Subcutaneous abdominal adipose tissue (tissue), 5 donors: ENCODE measurements at regions not wholly inside any gene's neighbourhood (a gene's known extent, or its start where the extent isn't known, plus 50 kb on each side); places are given as distances from the start of the nearest gene placed in this dataset.

Experiments
- H3K27ac ChIP-seq: one replicate; pipeline ENCODE4 v1.7.0; 2013; ENCODE audit warnings: low read depth, mild to moderate bottlenecking, inconsistent platforms, low read length, moderate library complexity
- H3K27me3 ChIP-seq, 5 donors: one replicate each; pipeline ENCODE4 v1.7.0; 2013; ENCODE audit warnings: low read length in 5 of 5, inconsistent platforms in 1 of 5; ENCODE audit not compliant: control insufficient read depth in 5 of 5, insufficient read depth in 4 of 5
- H3K36me3 ChIP-seq, 5 donors: one replicate each; pipeline ENCODE4 v1.7.0; 2013; ENCODE audit warnings: low read length in 5 of 5; ENCODE audit not compliant: control insufficient read depth in 5 of 5, insufficient read depth in 5 of 5
- H3K4me1 ChIP-seq, 5 donors: one replicate each; pipeline ENCODE4 v1.7.0; 2013; ENCODE audit warnings: low read length in 5 of 5, mild to moderate bottlenecking in 3 of 5, moderate library complexity in 1 of 5; ENCODE audit not compliant: control insufficient read depth in 5 of 5, insufficient read depth in 5 of 5
- H3K4me3 ChIP-seq, 5 donors: one replicate each; pipeline ENCODE4 v1.7.0; 2013; ENCODE audit warnings: low read length in 5 of 5, low read depth in 1 of 5
- H3K9ac ChIP-seq, 5 donors: one replicate each; pipeline ENCODE4 v1.7.0; 2013; ENCODE audit warnings: low read length in 5 of 5, mild to moderate bottlenecking in 4 of 5, moderate library complexity in 3 of 5
- H3K9me3 ChIP-seq, 5 donors: one replicate each; pipeline ENCODE4 v1.7.0; 2013; ENCODE audit warnings: low read length in 5 of 5; ENCODE audit not compliant: control insufficient read depth in 5 of 5
- donor health status: healthy.
- donor health status: healthy.
- donor health status: healthy.
- donor health status: healthy.
- donor health status: healthy.

DNA sequence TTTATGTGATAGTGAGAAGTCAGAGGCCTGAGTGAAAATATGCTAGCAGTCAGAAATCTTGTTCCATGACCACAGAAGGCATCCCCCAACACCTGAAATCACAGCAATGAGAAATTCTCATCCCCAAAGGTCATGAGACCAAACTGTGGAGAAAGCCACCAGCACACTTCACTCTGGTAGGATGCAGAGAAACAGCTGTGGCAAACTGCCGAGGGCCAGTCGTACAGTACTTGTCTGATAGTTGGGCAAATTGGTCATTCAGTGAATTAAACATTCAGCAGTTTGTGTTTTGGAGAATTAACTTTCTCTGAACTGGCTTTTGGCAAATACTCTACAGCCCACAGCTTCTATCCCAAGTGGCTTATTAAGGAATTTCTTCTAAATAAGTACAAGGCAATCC is 117.2 kb downstream of the TSN start:
- no peak overlapping the region for H3K9ac ChIP-seq
- no peaks in the 10 kb centered on the region for H3K36me3 ChIP-seq
- H3K27me3 ChIP-seq = peaks cover 0 to 3% (median 0%) of the 10 kb centered on the region in 5 donors
- H3K4me3 ChIP-seq = no peak overlapping the region
- no peaks in the 10 kb centered on the region for H3K4me1 ChIP-seq
- no peaks in the 10 kb centered on the region for H3K9me3 ChIP-seq
- H3K27ac ChIP-seq = no peak overlapping the region

DNA sequence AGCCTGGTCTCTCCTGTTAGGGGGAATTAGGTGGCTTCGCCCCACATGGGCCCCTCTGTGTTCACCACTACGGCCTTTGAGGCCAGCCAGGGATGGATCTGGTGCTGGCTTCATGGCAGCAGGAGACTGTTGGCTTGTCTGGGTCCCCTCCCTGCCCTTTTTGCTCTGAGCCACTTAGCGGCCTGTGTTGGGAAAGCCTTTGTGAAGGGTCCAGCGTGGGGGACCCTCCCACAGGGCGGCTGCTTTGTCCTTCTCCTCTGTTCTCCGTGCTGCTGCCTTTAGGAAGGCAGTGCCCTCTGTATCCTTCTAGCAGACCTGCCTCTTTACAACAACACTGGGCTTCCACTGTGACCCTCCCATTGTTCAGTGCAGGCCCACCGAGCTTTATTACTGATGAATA is 118.4 kb downstream of the TSN start:
- Histone ChIP-seq H3K4me1 (no peaks in the 10 kb centered on the region), H3K9ac (no peak overlapping the region), H3K4me3 (no peak overlapping the region), H3K36me3 (no peaks in the 10 kb centered on the region), H3K27ac (no peak overlapping the region), H3K9me3 (no peaks in the 10 kb centered on the region), H3K27me3 (peaks cover 0 to 3% (median 0%) of the 10 kb centered on the region in 5 donors)

GRCh38 chr2:121875585-121876185 is 120.2 kb downstream of the TSN start:
- Histone ChIP-seq H3K9ac (no peak overlapping the region), H3K36me3 (no peaks in the 10 kb centered on the region), H3K27me3 (peaks cover 0 to 3% (median 0%) of the 10 kb centered on the region in 5 donors), H3K27ac (no peak overlapping the region), H3K9me3 (peaks cover 0 to 5% (median 0%) of the 10 kb centered on the region in 5 donors), H3K4me1 (no peaks in the 10 kb centered on the region), H3K4me3 (no peak overlapping the region)

GRCh38 chr2:121877366-121877765 is 121.9 kb downstream of the TSN start:
- no peak overlapping the region for H3K9ac ChIP-seq
- H3K27ac ChIP-seq = no peak overlapping the region
- no peaks in the 10 kb centered on the region for H3K4me1 ChIP-seq
- peaks cover 0 to 5% (median 0%) of the 10 kb centered on the region in 5 donors for H3K9me3 ChIP-seq
- no peaks in the 10 kb centered on the region for H3K36me3 ChIP-seq
- H3K27me3 ChIP-seq = peaks cover 0 to 3% (median 0%) of the 10 kb centered on the region in 5 donors
- no peak overlapping the region for H3K4me3 ChIP-seq

DNA sequence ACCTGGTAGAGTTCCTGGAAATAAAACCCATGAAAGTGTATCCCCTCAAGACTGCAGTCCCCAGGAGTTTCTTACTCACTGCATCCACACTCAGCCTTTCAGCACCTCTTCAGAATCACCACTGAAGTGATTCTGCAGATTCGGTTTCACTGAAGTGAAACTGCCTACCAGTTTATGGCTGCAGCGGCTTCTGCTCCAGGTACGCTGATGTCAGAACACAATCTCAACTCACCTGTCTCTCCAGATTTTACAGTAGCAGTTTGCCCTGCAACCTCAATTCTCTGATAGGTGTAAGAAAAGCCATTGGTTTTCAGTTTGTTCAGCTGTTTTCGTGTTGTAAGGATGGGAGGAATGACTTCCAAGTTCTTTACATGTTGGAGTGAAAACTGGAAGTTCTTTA is 124.8 kb downstream of the TSN start:
- Histone ChIP-seq H3K9ac (no peak overlapping the region), H3K4me3 (no peak overlapping the region), H3K36me3 (no peaks in the 10 kb centered on the region), H3K27me3 (peaks cover 0 to 6% (median 0%) of the 10 kb centered on the region in 5 donors), H3K4me1 (no peaks in the 10 kb centered on the region), H3K9me3 (peaks cover 0 to 5% (median 0%) of the 10 kb centered on the region in 5 donors), H3K27ac (no peak overlapping the region)

- no peak overlapping the region for H3K4me3 ChIP-seq
Measured at GRCh38 chr2:121881038-121881437, 125.6 kb downstream of the TSN start.

GRCh38 chr2:121881950-121882349 is 126.5 kb downstream of the TSN start:
- Histone ChIP-seq H3K4me3 (no peak overlapping the region), H3K36me3 (no peaks in the 10 kb centered on the region), H3K27ac (no peak overlapping the region), H3K4me1 (no peaks in the 10 kb centered on the region), H3K9me3 (peaks cover 0 to 5% (median 0%) of the 10 kb centered on the region in 5 donors), H3K27me3 (peaks cover 0 to 6% (median 0%) of the 10 kb centered on the region in 5 donors), H3K9ac (no peak overlapping the region)

More at GRCh38 chr2:121881038-121881437, 125.6 kb downstream of the TSN start:
- Histone ChIP-seq H3K9ac (no peak overlapping the region), H3K36me3 (no peaks in the 10 kb centered on the region), H3K9me3 (peaks cover 0 to 5% (median 0%) of the 10 kb centered on the region in 5 donors), H3K27ac (no peak overlapping the region), H3K4me1 (no peaks in the 10 kb centered on the region), H3K27me3 (peaks cover 0 to 6% (median 0%) of the 10 kb centered on the region in 5 donors)

DNA sequence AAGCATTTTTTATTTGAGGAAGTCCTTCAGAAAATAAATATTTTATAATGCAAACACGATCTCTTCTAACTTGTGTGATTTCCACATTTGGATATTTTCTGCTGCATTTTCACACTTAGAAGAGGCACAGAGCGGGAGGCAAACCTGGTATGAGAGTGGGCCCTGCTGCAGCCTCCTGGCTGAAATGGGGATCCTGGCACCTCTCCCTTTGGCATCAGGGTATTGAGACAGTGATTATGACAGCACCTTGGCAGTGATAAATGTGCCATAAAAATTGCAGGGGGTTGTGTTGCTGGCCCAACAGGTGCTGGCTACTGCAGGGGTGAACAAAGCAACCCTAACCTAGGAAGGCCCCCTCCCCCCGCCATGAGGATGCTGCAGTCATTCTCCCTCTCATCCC is 128.6 kb downstream of the TSN start:
- Histone ChIP-seq H3K9ac (no peak overlapping the region), H3K4me1 (no peaks in the 10 kb centered on the region), H3K27ac (no peak overlapping the region), H3K27me3 (peaks cover 0 to 6% (median 0%) of the 10 kb centered on the region in 5 donors), H3K9me3 (peaks cover 0 to 5% (median 0%) of the 10 kb centered on the region in 5 donors), H3K36me3 (no peaks in the 10 kb centered on the region), H3K4me3 (no peak overlapping the region)

DNA sequence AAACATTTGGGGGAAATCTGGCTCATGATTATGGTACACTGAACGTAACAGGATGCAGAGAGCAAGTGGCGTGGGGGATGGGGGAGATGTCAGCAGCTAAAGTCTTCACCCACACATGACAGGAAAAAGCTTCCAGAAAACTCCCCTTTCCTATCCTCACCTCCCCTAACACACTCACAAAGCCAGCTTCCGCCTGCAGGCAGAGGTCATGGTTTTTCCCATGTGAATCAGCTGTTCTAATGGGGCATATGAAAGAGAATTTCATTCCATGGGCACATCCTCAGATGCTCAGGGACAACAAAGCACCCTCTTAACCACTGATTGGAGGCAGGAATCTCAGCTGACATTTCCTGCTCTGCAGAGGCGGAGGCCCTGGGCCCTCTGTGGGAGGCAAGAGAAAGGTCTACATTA is 129.1 kb downstream of the TSN start:
- Histone ChIP-seq H3K27me3 (peaks cover 0 to 6% (median 0%) of the 10 kb centered on the region in 5 donors), H3K4me3 (no peak overlapping the region), H3K4me1 (no peaks in the 10 kb centered on the region), H3K36me3 (no peaks in the 10 kb centered on the region), H3K9me3 (peaks cover 0 to 2% (median 0%) of the 10 kb centered on the region in 5 donors), H3K9ac (no peak overlapping the region), H3K27ac (no peak overlapping the region)

DNA sequence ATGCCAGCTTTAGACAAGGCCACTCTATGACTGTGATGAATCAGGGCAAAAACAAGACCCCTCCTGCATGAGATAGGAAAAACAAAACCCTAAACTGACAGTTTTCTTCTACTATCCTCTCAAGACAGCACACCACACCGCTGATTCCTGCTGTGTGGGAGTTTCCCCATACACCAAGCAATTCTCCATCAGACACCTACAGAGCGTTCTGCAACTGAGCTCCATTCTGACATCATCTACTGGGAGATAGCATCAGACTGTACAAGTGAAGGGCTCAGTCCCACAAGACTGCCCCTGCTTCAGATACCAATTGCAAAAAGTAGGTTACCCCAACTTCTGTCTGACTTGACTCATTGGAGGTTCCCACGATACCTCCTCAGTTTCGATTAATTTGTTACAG is 130.6 kb downstream of the TSN start:
- Histone ChIP-seq H3K4me3 (no peak overlapping the region), H3K27ac (no peak overlapping the region), H3K27me3 (peaks cover 0 to 4% (median 0%) of the 10 kb centered on the region in 5 donors), H3K9ac (no peak overlapping the region), H3K9me3 (no peaks in the 10 kb centered on the region), H3K36me3 (no peaks in the 10 kb centered on the region), H3K4me1 (no peaks in the 10 kb centered on the region)
